GM12864 (cell line): ENCODE measurements at regions not wholly inside any gene's neighbourhood (a gene's known extent, or its start where the extent isn't known, plus 50 kb on each side); places are given as distances from the start of the nearest gene placed in this dataset.

Source experiments
- DNase-seq: peaks from one replicate; pipeline ENCODE4 v3.0.0-alpha.2; 2011; ENCODE audit warnings: low read depth
- H3K4me3 ChIP-seq: 2 replicates; pipeline ENCODE4 v1.5.1; 2011; ENCODE audit warnings: mild to moderate bottlenecking, low read depth, low read length, control low read depth
- TF ChIP-seq, protein P1 (sequence below): IDR thresholded peaks from 2 replicates; pipeline ENCODE4 v1.5.1; 2011; ENCODE audit warnings: low read depth, mild to moderate bottlenecking, moderate library complexity, low read length, control low read depth, inconsistent platforms; ENCODE audit errors: missing control alignments

DNA sequence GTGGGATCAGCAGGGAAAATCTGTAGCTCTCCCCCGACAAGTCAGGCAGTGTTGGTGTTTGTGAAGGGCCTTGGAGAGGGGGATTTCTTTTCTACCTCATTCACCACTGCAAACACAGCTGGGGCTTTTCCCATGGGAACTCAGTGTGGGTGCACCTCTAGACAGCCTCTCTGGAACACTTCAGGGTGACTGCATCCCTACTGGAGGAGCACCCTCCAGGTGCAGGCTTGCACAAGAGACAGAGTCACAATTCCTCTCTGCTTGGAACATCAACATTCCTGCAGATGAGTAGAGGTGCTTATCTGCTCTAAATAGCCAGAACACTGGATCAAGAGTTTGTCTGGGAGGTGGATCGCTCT lies 72.7 kb upstream of the AKAP13 start:
- no peak for DNase-seq
- no peak overlapping the region for H3K4me3 ChIP-seq
- TF ChIP-seq, protein P1, sequence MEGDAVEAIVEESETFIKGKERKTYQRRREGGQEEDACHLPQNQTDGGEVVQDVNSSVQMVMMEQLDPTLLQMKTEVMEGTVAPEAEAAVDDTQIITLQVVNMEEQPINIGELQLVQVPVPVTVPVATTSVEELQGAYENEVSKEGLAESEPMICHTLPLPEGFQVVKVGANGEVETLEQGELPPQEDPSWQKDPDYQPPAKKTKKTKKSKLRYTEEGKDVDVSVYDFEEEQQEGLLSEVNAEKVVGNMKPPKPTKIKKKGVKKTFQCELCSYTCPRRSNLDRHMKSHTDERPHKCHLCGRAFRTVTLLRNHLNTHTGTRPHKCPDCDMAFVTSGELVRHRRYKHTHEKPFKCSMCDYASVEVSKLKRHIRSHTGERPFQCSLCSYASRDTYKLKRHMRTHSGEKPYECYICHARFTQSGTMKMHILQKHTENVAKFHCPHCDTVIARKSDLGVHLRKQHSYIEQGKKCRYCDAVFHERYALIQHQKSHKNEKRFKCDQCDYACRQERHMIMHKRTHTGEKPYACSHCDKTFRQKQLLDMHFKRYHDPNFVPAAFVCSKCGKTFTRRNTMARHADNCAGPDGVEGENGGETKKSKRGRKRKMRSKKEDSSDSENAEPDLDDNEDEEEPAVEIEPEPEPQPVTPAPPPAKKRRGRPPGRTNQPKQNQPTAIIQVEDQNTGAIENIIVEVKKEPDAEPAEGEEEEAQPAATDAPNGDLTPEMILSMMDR = no peak

DNA sequence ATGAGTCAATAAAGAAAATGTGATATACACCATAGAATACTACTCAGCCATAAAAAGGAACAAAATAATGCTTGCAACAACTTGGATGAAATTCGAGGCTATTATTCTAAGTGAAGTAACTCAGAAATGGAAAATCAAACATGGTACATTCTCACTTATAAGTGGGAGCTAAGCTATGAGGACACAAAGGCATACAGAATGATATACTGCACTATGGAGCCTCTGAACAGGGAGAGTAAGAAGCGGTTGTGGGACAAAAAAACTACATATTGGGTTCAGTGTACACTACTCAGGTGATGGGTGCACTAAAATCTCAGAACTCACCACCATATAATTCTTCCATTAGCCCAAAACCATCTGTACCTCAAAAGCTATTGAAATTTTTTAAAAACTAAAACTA lies 68.8 kb upstream of the AKAP13 start:
- no peak overlapping the region for H3K4me3 ChIP-seq
- TF ChIP-seq, protein P1 = no peak
- DNase-seq = no peak

DNA sequence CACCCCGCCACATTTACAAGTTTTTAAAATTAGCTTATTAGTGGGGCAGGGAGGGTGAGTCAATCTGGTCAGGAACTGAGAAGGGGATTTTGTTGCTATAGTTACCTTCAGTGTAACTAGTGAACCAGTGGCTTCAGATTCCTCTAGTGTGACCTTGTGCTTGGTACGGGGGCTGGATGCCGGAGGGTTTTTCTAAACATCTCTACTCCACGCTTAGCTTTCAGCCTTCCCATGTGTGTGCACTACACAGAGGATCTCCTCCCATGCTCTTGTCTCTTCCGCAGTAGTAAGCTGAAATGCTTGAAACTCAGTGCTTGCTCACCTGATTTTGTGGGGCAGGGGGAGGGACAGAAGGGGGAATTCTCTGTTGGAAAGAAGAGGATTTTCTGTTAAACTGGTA lies 67.9 kb upstream of the AKAP13 start:
- peak; percentile 58 for DNase-seq
- TF ChIP-seq, protein P1 = no peak
- peak overlapping the region; percentile 9; the same call in 1 of the 2 replicates for H3K4me3 ChIP-seq

DNA sequence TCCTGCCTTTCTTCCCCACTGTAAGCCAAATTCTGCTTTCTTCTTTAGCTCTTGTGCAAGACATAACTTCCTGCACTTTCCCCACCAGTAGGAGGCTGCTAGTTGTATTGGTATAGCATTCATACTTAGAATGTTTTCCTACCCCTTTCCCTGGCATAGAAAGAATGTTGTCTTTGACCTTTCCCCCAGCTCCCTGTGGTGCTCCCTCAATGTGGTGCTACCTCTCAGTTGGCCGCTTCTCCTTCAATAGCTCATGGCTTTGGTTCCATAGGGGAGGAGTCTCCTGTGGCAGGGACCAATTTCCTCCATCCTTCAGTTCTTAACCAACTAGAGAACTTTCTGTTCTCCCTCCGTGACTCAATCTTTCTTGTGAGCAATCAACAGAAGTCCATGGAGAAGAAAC lies 67.5 kb upstream of the AKAP13 start:
- H3K4me3 ChIP-seq = no peak overlapping the region; the same call in 1 of the 2 replicates
- no peak for DNase-seq
- TF ChIP-seq, protein P1 = peak; percentile 25

DNA sequence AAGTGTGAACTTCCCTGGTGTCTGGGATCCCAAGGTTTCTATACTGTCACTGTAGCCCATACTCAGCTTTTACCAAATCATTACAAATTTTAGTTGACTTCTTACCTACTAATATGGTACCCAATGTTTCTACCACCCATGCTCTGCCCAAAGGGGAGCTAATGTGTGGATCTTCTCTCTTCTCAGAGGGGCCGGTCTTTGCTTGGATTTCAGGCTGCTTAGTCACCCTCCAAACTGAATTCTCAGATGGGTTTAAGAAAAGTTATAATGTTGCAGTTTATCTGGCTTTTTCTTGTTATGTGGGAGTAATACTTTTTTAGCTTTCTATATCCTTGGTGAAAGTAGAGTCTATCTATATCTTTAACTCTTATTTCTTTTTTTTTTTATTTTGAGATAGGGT lies 67.1 kb upstream of the AKAP13 start:
- TF ChIP-seq, protein P1 = no peak
- H3K4me3 ChIP-seq = no peak overlapping the region
- no peak for DNase-seq

DNA sequence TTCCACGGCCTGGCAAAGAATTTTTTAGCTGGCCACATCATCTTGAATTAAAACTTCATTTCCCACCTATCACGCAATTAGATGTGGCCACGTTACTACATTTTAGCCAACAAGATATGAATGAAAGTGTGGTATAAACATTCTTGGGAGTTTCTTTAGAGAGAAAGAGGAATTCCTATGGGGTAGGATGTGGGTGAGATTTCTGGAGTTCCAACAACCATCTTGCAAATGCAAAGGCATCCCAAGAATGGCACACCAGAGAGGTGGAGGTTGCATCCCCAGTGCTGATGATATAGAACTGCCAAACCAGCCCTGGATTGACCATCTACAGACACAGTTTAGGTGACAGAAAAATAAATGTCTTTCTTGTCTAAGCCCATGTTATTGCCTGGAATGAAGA lies 66.3 kb upstream of the AKAP13 start:
- DNase-seq = no peak
- TF ChIP-seq, protein P1 = no peak
- no peak overlapping the region for H3K4me3 ChIP-seq

DNA sequence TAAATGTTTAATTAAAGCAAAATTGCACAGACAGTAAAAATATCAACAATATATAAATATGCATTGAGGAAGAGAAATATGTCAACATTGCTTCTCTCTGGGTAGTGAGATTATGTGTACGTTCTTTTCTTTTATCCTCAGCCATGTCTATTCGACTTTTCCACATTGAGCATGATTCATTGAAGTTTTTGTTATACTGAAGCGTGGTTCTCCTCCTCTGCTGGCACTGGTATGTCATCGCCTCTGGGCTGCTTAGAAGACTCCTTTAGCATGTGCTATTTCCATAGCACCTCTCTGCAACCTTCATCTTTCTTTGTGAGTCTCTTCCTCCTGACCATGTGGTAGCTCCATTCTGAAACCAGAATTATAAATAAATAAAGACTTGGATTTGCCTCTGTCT lies 65.8 kb upstream of the AKAP13 start:
- no peak for DNase-seq
- TF ChIP-seq, protein P1 = no peak

More for the DNA sequence above, 65.8 kb upstream of the AKAP13 start:
- H3K4me3 ChIP-seq = no peak overlapping the region
